ENCODE measurements at regions not wholly inside any gene's neighbourhood (a gene's known extent, or its start where the extent isn't known, plus 50 kb on each side); places are given as distances from the start of the nearest gene placed in this dataset.
A peak's percentile ranks its signal among the peaks of the same experiment; 100 is the strongest.

GRCh38 chr3:94241986-94242385 lies 179.1 kb downstream of the NSUN3 start:
- Histone ChIP-seq H3K36me3 (no peaks in the 10 kb centered on the region), H3K27ac (no peak overlapping the region), H3K4me3 (no peak overlapping the region), H3K4me1 (no peaks in the 10 kb centered on the region), H3K9me3 (no peaks in the 10 kb centered on the region), H3K27me3 (no peaks in the 10 kb centered on the region)
- TF ChIP-seq POLR2A (IDR thresholded peaks at IDR 0.05) (no peak), CTCF (IDR thresholded peaks at IDR 0.05) (no peak)
- intact Hi-C loops (cut with DNase I) = no loop called here
- WGBS, 2 donors = 50 to 93% methylated on average over 3 of the region's 3 CpGs
- DNase-seq = no peak

GRCh38 chr3:94246171-94246570 lies 183.3 kb downstream of the NSUN3 start:
- H3K27me3 ChIP-seq = no peaks in the 10 kb centered on the region
- no peaks in the 10 kb centered on the region for H3K9me3 ChIP-seq
- TF ChIP-seq CTCF (IDR thresholded peaks at IDR 0.05) = no peak
- TF ChIP-seq POLR2A (IDR thresholded peaks at IDR 0.05) = no peak
- H3K36me3 ChIP-seq = no peaks in the 10 kb centered on the region
- no peak for DNase-seq
- H3K27ac ChIP-seq = no peak overlapping the region
- intact Hi-C loops (cut with DNase I) = no loop called here
- 18 to 26% methylated on average over 4 of the region's 4 CpGs for WGBS, 2 donors
- no peaks in the 10 kb centered on the region for H3K4me1 ChIP-seq
- H3K4me3 ChIP-seq = no peak overlapping the region

GRCh38 chr3:94248042-94248441 lies 185.2 kb downstream of the NSUN3 start:
- Histone ChIP-seq H3K36me3 (no peaks in the 10 kb centered on the region), H3K27me3 (no peaks in the 10 kb centered on the region), H3K27ac (no peak overlapping the region), H3K4me1 (no peaks in the 10 kb centered on the region), H3K9me3 (no peaks in the 10 kb centered on the region), H3K4me3 (no peak overlapping the region)
- TF ChIP-seq CTCF (IDR thresholded peaks at IDR 0.05) = no peak
- TF ChIP-seq POLR2A (IDR thresholded peaks at IDR 0.05) = no peak
- 45 to 50% methylated on average over 1 of the region's 1 CpG for WGBS, 2 donors
- DNase-seq = no peak
- intact Hi-C loops (cut with DNase I) = no loop called here

- Histone ChIP-seq H3K27ac (no peak overlapping the region), H3K9me3 (no peaks in the 10 kb centered on the region), H3K4me1 (no peaks in the 10 kb centered on the region), H3K27me3 (no peaks in the 10 kb centered on the region), H3K4me3 (no peak overlapping the region), H3K36me3 (no peaks in the 10 kb centered on the region)
- intact Hi-C loops (cut with DNase I) = no loop called here
- no peak for DNase-seq
- TF ChIP-seq POLR2A (IDR thresholded peaks at IDR 0.05) = no peak
- peak; percentile 53 to 82 (median 68) for TF ChIP-seq CTCF (IDR thresholded peaks at IDR 0.05)
- WGBS, 2 donors = 25 to 30% methylated on average over 5 of the region's 5 CpGs
Observed at GRCh38 chr3:94249491-94250079, 186.7 kb downstream of the NSUN3 start.

GRCh38 chr3:94251566-94251965 lies 188.7 kb downstream of the NSUN3 start:
- Histone ChIP-seq H3K27me3 (no peaks in the 10 kb centered on the region), H3K4me1 (no peaks in the 10 kb centered on the region), H3K36me3 (no peaks in the 10 kb centered on the region), H3K27ac (no peak overlapping the region), H3K4me3 (no peak overlapping the region), H3K9me3 (no peaks in the 10 kb centered on the region)
- no peak for TF ChIP-seq CTCF (IDR thresholded peaks at IDR 0.05)
- no peak for TF ChIP-seq POLR2A (IDR thresholded peaks at IDR 0.05)
- intact Hi-C loops (cut with DNase I) = no loop called here
- WGBS, 2 donors = 33 to 48% methylated on average over 1 of the region's 1 CpG
- no peak for DNase-seq
